H9 (cell line): ENCODE measurements at regions not wholly inside any gene's neighbourhood (a gene's known extent, or its start where the extent isn't known, plus 50 kb on each side); places are given as distances from the start of the nearest gene placed in this dataset.

Experiments
- DNase-seq: peaks from one replicate; pipeline ENCODE4 v3.0.0-alpha.2; 2017
- H2AFZ ChIP-seq: one replicate; pipeline ENCODE4 v1.6.1; 2013; ENCODE audit warnings: mild to moderate bottlenecking, low read length, control low read depth, moderate library complexity
- H2AK5ac ChIP-seq: 2 replicates; pipeline ENCODE4 v1.6.1; 2013; ENCODE audit warnings: low read length, control low read depth, mixed read lengths; ENCODE audit not compliant: insufficient read length
- H2BK120ac ChIP-seq: one replicate; pipeline ENCODE4 v1.6.1; 2013; ENCODE audit warnings: low read depth, mild to moderate bottlenecking, low read length, control low read depth, inconsistent platforms; ENCODE audit not compliant: poor library complexity, severe bottlenecking
- H2BK12ac ChIP-seq: 2 replicates; pipeline ENCODE4 v1.6.1; 2013; ENCODE audit warnings: low read length, control low read depth, mixed read lengths, low read depth; ENCODE audit not compliant: insufficient read length
- H2BK15ac ChIP-seq: 2 replicates; pipeline ENCODE4 v1.6.1; 2013; ENCODE audit warnings: low read depth, low read length, control low read depth
- H2BK20ac ChIP-seq: one replicate; pipeline ENCODE4 v1.6.1; 2013; ENCODE audit warnings: low read depth, mild to moderate bottlenecking, low read length, control low read depth, inconsistent platforms; ENCODE audit not compliant: poor library complexity, severe bottlenecking
- H2BK5ac ChIP-seq: 2 replicates; pipeline ENCODE4 v1.6.1; 2013; ENCODE audit warnings: low read length, control low read depth, mixed read lengths; ENCODE audit not compliant: insufficient read length
- H3K14ac ChIP-seq: 2 replicates; pipeline ENCODE4 v1.6.1; 2013; ENCODE audit warnings: low read length, control low read depth; ENCODE audit not compliant: insufficient read depth
- H3K18ac ChIP-seq: 2 replicates; pipeline ENCODE4 v1.6.1; 2013; ENCODE audit warnings: low read depth, mild to moderate bottlenecking, mixed read lengths, low read length, control low read depth; ENCODE audit not compliant: insufficient read length
- H3K23ac ChIP-seq: 2 replicates; pipeline ENCODE4 v1.6.1; 2013; ENCODE audit warnings: low read length, control low read depth, mixed read lengths, low read depth; ENCODE audit not compliant: insufficient read length
- H3K23me2 ChIP-seq: 2 replicates; pipeline ENCODE4 v1.6.1; 2013; ENCODE audit warnings: low read depth, mild to moderate bottlenecking, mixed read lengths, low read length, control low read depth; ENCODE audit not compliant: insufficient read length, poor library complexity, severe bottlenecking
- H3K27ac ChIP-seq: 2 replicates; pipeline ENCODE4 v1.5.1; 2013; ENCODE audit warnings: low read length, control low read depth, mixed read lengths, low read depth; ENCODE audit not compliant: insufficient read length
- H3K27me3 ChIP-seq: 2 replicates; pipeline ENCODE4 v1.6.1; 2013; ENCODE audit warnings: low read length, control low read depth, inconsistent platforms; ENCODE audit not compliant: insufficient read depth
- H3K4ac ChIP-seq: 2 replicates; pipeline ENCODE4 v1.6.1; 2013; ENCODE audit warnings: low read depth, mild to moderate bottlenecking, control low read depth, inconsistent platforms, low read length, moderate library complexity
- H3K4me1 ChIP-seq: 2 replicates; pipeline ENCODE4 v1.6.1; 2013; ENCODE audit warnings: low read length, control low read depth, inconsistent platforms; ENCODE audit not compliant: insufficient read depth
- H3K4me2 ChIP-seq: 2 replicates; pipeline ENCODE4 v1.6.1; 2013; ENCODE audit warnings: low read length, control low read depth, mixed read lengths; ENCODE audit not compliant: insufficient read length, insufficient read depth
- H3K56ac ChIP-seq: 2 replicates; pipeline ENCODE4 v1.6.1; 2013; ENCODE audit warnings: low read depth, mild to moderate bottlenecking, mixed read lengths, low read length, control low read depth; ENCODE audit not compliant: insufficient read length
- H3K79me1 ChIP-seq: 2 replicates; pipeline ENCODE4 v1.6.1; 2013; ENCODE audit warnings: low read depth, mild to moderate bottlenecking, moderate library complexity, low read length, control low read depth, inconsistent platforms; ENCODE audit not compliant: insufficient read depth, poor library complexity, severe bottlenecking
- H3K79me2 ChIP-seq: 2 replicates; pipeline ENCODE4 v1.6.1; 2013; ENCODE audit warnings: low read length, control low read depth, inconsistent platforms; ENCODE audit not compliant: insufficient read depth
- H3K9ac ChIP-seq: 2 replicates; pipeline ENCODE4 v1.6.1; 2013; ENCODE audit warnings: low read length, control low read depth, mixed read lengths; ENCODE audit not compliant: insufficient read length; ENCODE audit errors: extremely low read depth
- H3K9me3 ChIP-seq: one replicate; pipeline ENCODE4 v1.6.1; 2013; ENCODE audit warnings: low read depth, low read length, inconsistent platforms; ENCODE audit not compliant: control insufficient read depth
- H3T11ph ChIP-seq: one replicate; pipeline ENCODE4 v1.6.1; 2013; ENCODE audit warnings: mild to moderate bottlenecking, low read length, control low read depth, inconsistent platforms
- H4K20me1 ChIP-seq: one replicate; pipeline ENCODE4 v1.6.1; 2013; ENCODE audit not compliant: control insufficient read depth, insufficient read length, insufficient read depth
- H4K5ac ChIP-seq: 2 replicates; pipeline ENCODE4 v1.6.1; 2013; ENCODE audit warnings: low read depth, mild to moderate bottlenecking, mixed read lengths, low read length, control low read depth; ENCODE audit not compliant: insufficient read length
- H4K8ac ChIP-seq: replicated peaks from 2 replicates; pipeline ENCODE4 v1.6.1; 2013; ENCODE audit warnings: low read length, control low read depth, mixed read lengths, low read depth; ENCODE audit not compliant: insufficient read length
- H4K91ac ChIP-seq: 2 replicates; pipeline ENCODE4 v1.6.1; 2013; ENCODE audit warnings: low read depth, mild to moderate bottlenecking, moderate library complexity, mixed read lengths, low read length, control low read depth; ENCODE audit not compliant: insufficient read length
- H3K27ac Mint-ChIP-seq, 3 experiments: 2 replicates in 2 of 3; 3 replicates in 1 of 3; pipeline ENCODE4 v1.8.0; 2020 to 2021; ENCODE audit warnings: mixed read lengths in 3 of 3, mild to moderate bottlenecking in 1 of 3, moderate library complexity in 1 of 3
- H3K27me3 Mint-ChIP-seq: 2 replicates; pipeline ENCODE4 v1.8.0; 2021; ENCODE audit warnings: low read depth, mild to moderate bottlenecking, moderate library complexity, mixed read lengths
- H3K36me3 Mint-ChIP-seq, 3 experiments: 2 replicates in 2 of 3; 3 replicates in 1 of 3; pipeline ENCODE4 v1.8.0; 2020 to 2021; ENCODE audit warnings: low read depth in 3 of 3, mixed read lengths in 3 of 3; ENCODE audit not compliant: insufficient read depth in 1 of 3
- H3K4me1 Mint-ChIP-seq, 2 experiments: 2 replicates each; pipeline ENCODE4 v1.8.0; 2020; ENCODE audit warnings: mixed read lengths in 2 of 2
- H3K4me3 Mint-ChIP-seq, 2 experiments: 2 replicates in 1 of 2; 3 replicates in 1 of 2; pipeline ENCODE4 v1.8.0; 2020 to 2021; ENCODE audit warnings: mild to moderate bottlenecking in 2 of 2, mixed read lengths in 2 of 2, moderate library complexity in 1 of 2
- H3K9me3 Mint-ChIP-seq, 2 experiments: 2 replicates in 1 of 2; 3 replicates in 1 of 2; pipeline ENCODE4 v1.8.0; 2020; ENCODE audit warnings: mild to moderate bottlenecking in 2 of 2, mixed read lengths in 2 of 2, moderate library complexity in 1 of 2
- CTCF ChIP-seq: fragments of 200-600 bp; sonication (generic); conservative IDR thresholded peaks from 3 replicates; pipeline ENCODE4 v1.8.0; 2021; ENCODE audit warnings: antibody characterized with exemption, mild to moderate bottlenecking
- WGBS: extraction: QIAGEN DNeasy Blood & Tissue Kit; methylation state at CpG from one replicate; pipeline ENCODE4 v1.1.7; 2013; ENCODE audit warnings: missing lambda C conversion rate, low lambda C conversion rate, mixed read lengths; ENCODE audit not compliant: insufficient read length; ENCODE audit errors: extremely low coverage; 5-methylcytosine and 5-hydroxymethylcytosine counted together

DNA sequence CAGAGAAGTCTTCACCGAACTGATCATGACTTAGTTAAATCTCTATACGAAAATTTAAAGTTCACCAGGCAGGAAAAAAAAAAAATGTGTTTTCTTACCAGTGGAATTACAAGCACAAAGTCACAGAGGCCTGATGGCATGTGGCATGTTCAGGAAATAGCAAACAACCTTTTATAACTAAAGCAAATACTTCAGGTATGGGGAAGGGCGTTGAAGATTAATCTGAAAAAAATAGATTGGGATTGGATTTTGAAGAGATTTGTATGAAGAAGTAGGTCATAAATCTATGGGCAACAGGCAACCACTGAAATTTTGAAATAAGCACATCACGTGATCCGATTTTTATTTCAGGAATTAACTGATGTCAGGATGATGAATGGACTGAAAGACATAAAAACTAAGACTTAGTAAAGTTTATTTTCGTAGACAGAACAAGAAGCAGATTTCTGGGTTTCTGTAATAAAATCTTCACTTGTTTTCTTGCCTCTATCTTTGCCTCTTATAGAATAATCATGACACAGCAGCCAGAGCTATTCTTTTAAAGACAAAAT lies 295.9 kb upstream of the ADGRL4 start:
- Mint-ChIP-seq H3K36me3 (no peaks in the 10 kb centered on the region), H3K9me3 (no peaks in the 10 kb centered on the region), H3K4me1 (peaks cover 8 to 15% of the 10 kb centered on the region in 2 experiments), H3K27me3 (no peaks in the 10 kb centered on the region), H3K4me3 (no peak overlapping the region), H3K27ac (no peak overlapping the region)
- no peaks in the 10 kb centered on the region for H3K79me2 ChIP-seq
- no peak overlapping the region for H3T11ph ChIP-seq
- no peak overlapping the region for H3K4ac ChIP-seq
- H3K18ac ChIP-seq, result no peak overlapping the region
- no peak overlapping the region for H2BK20ac ChIP-seq
- H3K9ac ChIP-seq, result no peak overlapping the region
- H2BK5ac ChIP-seq, result no peak overlapping the region
- H3K14ac ChIP-seq, result no peak overlapping the region
- H4K8ac ChIP-seq, result no peak overlapping the region
- H4K91ac ChIP-seq, result no peak overlapping the region
- H3K27ac ChIP-seq, result no peak overlapping the region
- no peak overlapping the region for H2BK12ac ChIP-seq
- no peaks in the 10 kb centered on the region for H3K23me2 ChIP-seq
- no peak overlapping the region for H2AK5ac ChIP-seq
- no peaks in the 10 kb centered on the region; the same call in 1 of the 2 replicates for H3K4me1 ChIP-seq
- no peaks in the 10 kb centered on the region for H3K9me3 ChIP-seq
- no peaks in the 10 kb centered on the region for H3K79me1 ChIP-seq
- no peak for TF ChIP-seq CTCF
- DNase-seq, result no peak
- H2BK120ac ChIP-seq, result no peak overlapping the region
- H2BK15ac ChIP-seq, result no peak overlapping the region
- H3K23ac ChIP-seq, result no peak overlapping the region
- H4K5ac ChIP-seq, result no peak overlapping the region
- H3K56ac ChIP-seq, result no peak overlapping the region
- H4K20me1 ChIP-seq, result no peaks in the 10 kb centered on the region
- no peak overlapping the region for H3K4me2 ChIP-seq
- H2AFZ ChIP-seq, result no peak overlapping the region
- 100% methylated on average over 1 of the region's 6 CpGs for WGBS
- no peaks in the 10 kb centered on the region for H3K27me3 ChIP-seq
